Ovary (tissue), 1 donor: ENCODE measurements at regions not wholly inside any gene's neighbourhood (a gene's known extent, or its start where the extent isn't known, plus 50 kb on each side); places are given as distances from the start of the nearest gene placed in this dataset.

Experiments
- EP300 ChIP-seq: sonication (generic); formaldehyde crosslinking; IDR thresholded peaks from one replicate; pipeline ENCODE4 v1.6.1; 2017; ENCODE audit warnings: antibody characterized with exemption
- POLR2A ChIP-seq: fragments of 450-650 bp; IDR thresholded peaks from one replicate; pipeline ENCODE4 v1.6.1; 2017; ENCODE audit warnings: antibody characterized with exemption, mild to moderate bottlenecking, moderate library complexity

DNA sequence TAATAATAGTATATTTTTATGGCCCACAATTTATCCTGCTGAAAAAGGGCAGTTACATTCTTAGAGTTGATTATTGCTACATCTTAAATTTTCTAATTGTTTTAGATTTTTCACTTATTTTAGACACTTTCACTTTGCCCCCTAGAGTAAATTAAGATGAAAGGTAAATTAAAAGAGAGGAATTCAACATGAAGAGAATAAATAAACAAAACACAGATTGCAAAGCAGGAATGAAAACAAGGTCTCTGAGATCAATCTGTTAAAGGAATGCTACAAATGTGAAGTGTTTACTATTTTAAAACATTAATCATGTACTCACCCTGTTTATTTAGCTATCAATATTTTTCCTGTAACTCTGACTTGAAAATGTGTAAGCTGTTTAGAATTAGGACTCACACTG, 113.5 kb upstream of the ETAA1 start:
- TF ChIP-seq EP300 (no peak), POLR2A (no peak)
